ENCODE measurements at regions not wholly inside any gene's neighbourhood (a gene's known extent, or its start where the extent isn't known, plus 50 kb on each side); places are given as distances from the start of the nearest gene placed in this dataset.
A peak's percentile ranks its signal among the peaks of the same experiment; 100 is the strongest.

- no peak for DNase-seq (ENCODE audit: low spot score)
Observed at GRCh38 chr16:85492295-85492864, 120.7 kb upstream of the GSE1 start.

DNA sequence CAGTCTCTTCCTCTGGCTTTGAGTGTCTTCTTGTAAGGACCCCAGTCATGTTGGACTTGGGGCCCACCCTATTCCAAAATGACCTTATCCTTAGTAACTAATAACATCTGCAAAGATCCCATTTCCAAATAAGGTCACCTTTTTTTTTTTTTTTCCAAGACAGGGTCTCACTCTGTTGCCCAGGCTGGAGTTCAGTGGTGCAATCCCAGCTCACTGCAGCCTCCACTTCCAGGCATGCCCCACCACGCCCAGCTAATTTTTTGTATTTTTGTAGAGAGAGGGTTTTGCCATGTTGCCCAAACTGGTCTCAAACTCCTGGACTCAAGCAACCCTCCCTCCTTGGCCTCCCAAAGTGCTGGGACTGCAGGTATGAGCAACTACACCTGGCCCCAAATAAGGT, 118.8 kb upstream of the GSE1 start:
- DNase-seq (ENCODE audit: low spot score): no peak

DNA sequence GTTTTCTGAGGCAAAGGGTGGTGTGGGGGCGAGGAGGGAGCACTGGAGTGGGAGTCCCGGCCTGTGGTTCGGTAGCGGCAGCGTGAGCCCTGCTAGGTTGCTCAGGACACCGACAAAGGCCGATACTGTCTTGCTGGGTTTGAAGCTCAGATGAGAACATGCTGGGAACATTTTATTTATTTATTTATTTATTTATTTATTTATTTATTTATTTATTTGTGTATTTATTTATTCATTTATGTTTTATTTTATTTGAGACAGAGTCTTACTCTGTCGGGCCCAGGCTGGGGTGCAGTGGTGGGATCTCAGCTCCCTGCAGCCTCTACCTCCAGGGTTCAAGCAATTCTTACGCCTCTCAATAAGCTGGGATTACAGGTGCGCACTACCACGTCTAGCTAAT, 117.9 kb upstream of the GSE1 start:
- DNase-seq (ENCODE audit: low spot score): no peak

DNA sequence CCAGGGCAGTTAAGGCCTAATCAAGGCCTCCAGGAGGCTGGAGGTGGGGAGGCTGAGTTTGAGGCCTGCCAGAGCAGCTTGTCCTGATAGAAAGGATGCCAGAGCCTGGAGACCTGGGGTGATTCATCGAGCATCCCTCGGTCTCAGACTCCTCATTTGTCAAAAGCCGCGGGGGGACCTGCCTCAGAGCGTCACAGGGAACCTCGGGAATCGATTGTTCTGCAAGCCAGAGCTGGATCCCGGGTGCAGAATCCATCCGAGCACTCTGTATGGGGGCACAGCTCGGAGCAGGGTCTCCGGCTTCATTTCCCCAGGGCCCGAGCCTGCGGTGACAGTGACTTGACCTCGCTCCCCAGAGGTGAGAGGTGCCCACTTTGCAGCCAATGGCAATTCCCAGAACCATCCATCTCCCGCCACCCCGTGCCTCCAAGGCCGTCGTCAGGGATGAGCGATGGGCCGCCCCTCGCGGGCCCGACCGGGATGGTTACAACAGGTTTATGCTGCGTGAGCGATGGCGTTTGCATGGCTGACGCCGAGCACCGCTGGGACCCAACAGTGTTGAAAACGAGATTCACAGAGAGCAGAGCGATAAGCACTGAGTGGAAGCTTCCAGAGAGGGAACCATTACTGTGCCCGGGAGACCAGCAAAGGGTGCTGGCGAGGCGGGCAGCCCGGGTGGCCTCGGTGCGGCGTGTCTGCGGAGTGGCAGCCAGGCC, 117.1 kb upstream of the GSE1 start:
- DNase-seq (ENCODE audit: low spot score): no peak

GRCh38 chr16:85497622-85498314, 115.4 kb upstream of the GSE1 start:
- no peak for DNase-seq (ENCODE audit: low spot score)

DNA sequence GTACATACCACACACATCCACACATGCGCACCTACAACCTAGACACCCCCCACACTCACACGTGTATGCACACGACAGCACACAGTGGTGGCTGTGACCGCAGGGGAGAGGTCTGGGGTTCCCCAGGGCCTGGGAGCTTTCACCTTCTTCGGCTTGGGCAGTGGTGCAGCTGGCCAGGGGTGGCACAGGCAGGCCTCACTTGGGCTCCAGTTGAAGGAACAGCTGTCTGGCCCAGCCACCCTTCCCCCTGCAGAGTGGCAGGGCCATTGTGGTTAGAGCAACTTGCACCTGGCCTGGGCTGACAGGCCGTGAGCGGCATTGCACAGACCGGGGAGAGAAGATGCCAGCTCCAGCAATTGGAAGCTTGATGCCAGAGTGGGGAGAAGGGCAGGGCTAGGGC, 114.5 kb upstream of the GSE1 start:
- DNase-seq (ENCODE audit: low spot score): peak; percentile 19

- no peak for DNase-seq (ENCODE audit: low spot score)
Observed at GRCh38 chr16:85500220-85500619, 112.9 kb upstream of the GSE1 start.

- DNase-seq (ENCODE audit: low spot score): no peak
Observed at GRCh38 chr16:85501900-85502299, 111.2 kb upstream of the GSE1 start.

DNA sequence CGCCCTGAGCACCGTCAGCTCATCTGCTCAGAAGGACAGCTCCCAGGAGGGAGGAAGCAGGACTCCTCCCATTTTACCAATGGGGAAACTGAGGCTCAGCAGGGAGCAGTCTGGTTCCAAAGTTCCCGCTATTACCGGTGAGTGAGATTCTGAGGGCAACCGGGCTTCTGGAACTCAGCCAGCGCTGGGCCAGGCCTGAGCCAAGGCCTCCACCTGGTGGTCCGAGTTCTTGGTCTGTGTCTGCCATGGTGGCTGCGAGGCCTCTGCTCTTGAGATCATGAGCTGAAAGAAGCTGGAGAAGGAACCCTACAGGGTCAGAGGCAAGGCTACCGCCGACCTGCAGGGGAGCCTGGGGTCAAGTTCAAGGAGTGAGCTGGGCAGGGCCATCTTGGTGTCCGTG, 110.8 kb upstream of the GSE1 start:
- DNase-seq (ENCODE audit: low spot score): no peak

GRCh38 chr16:85503679-85504231, 109.4 kb upstream of the GSE1 start:
- DNase-seq (ENCODE audit: low spot score): no peak

DNA sequence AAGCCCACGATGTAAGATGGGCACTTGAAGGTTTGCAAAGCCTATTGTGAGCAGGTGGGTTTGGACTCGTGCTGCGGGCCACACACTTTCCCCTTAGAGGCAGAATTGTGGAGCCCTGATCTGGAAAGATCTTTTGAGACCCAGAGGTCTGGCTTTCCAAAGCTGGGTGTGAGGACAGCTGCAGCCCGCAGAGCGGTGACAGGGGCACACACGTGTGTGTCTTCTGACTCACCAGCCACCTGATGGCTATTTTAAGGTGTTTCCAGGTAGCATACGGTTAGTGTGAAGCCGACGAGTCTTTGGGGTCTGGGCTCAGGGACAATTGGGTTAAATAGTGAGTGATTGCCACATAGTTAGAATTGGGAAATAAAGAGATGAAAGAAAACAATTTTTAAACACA, 108.9 kb upstream of the GSE1 start:
- DNase-seq (ENCODE audit: low spot score): no peak

- no peak for DNase-seq (ENCODE audit: low spot score)
Observed at GRCh38 chr16:85505794-85506634, 107.1 kb upstream of the GSE1 start.

DNA sequence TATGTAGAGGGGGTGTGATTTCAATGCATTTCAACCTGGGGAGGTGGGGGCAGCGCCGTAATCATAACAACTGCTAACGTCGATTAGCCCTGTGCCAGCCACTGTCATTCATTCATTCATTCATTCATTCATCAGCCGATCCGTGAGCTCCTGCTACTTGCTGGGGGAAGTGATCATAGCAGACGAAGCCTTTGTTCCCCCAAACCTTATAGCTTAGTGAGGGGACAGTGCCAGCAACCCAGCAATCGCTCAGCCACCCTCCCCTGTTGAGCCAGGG, 106.5 kb upstream of the GSE1 start:
- no peak for DNase-seq (ENCODE audit: low spot score)

GRCh38 chr16:85507342-85507741, 105.8 kb upstream of the GSE1 start:
- no peak for DNase-seq (ENCODE audit: low spot score)

DNA sequence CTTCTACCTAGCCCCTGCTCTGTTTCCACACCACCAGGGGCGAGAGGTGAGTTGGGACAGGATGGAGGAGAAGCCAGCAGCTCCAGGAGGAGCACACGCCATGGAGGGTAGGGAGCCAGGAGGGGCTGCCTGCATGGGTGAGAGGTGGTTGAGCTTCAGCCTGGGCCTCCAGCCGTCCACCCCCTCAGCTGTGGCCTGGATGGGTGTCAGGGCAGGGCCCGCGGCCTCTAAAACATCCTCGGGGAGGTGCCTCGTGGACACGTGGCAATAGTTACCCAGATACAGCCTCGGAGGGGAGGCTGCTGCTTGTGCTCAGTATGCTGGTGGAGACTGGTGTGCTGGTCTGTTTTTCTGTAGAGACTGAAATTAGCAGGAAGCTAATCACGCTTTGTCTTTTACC, 104.7 kb upstream of the GSE1 start:
- no peak for DNase-seq (ENCODE audit: low spot score)

- no peak for DNase-seq (ENCODE audit: low spot score)
Observed at GRCh38 chr16:85508993-85509392, 104.1 kb upstream of the GSE1 start.

DNA sequence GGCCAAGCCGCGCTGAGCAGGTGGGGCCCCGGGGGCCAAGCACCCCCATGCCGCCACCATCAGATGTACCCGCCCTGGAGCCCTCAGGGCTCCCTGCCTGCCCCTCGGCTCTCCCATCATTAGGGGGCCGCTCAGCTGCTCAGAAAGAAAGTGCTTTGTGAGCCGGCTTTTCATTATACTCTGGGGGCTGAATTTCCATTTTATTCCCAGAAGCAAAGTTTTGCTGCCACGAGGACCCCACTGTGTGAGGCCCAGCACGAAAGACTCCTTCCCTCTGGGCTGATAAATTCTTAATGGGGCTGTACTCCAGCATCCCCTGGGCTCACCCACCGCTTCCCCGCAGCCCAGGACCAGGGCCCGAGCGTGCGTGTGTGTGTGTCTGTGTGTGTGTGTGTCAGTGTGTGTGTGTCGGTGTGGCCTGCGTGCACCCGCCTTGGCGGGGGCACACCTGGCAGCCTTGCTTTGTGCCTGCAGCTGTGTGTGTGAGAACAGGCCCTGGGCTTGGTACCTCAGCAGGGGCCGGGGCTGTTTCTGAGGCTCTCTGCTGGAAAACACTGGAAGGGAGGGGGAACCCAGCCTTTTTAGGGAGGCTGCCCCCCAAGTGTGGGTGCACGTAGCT, 103.0 kb upstream of the GSE1 start:
- DNase-seq (ENCODE audit: low spot score): no peak

GRCh38 chr16:85511938-85512807, 100.9 kb upstream of the GSE1 start:
- DNase-seq (ENCODE audit: low spot score): no peak

GRCh38 chr16:85512808-85513115, 100.4 kb upstream of the GSE1 start:
- DNase-seq (ENCODE audit: low spot score): no peak

DNA sequence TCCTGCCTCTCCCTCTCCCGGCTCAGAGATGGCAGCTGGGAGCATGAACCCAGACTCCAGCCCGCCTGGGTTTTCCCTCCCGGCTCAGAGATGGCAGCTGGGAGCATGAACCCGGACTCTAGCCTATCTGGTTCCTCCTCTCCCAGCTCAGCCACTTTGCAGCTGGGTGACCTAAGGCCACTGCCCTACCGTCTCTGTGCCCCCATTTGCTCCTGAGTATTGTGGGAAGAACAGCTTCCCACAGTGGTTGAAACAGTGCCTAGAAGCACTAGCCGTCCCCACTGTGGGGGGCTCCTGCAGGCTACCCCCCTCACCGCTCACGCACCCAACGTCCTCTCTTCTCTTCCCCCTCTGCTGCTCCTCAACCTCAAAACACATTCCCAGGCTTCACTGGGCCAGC, 99.9 kb upstream of the GSE1 start:
- DNase-seq (ENCODE audit: low spot score): no peak

- DNase-seq (ENCODE audit: low spot score): no peak
Observed at GRCh38 chr16:85513649-85514048, 99.5 kb upstream of the GSE1 start.
